SU-DHL-6 (cell line): ENCODE measurements at regions not wholly inside any gene's neighbourhood (a gene's known extent, or its start where the extent isn't known, plus 50 kb on each side); places are given as distances from the start of the nearest gene placed in this dataset.

Experiments
- EZH2phosphoT487 ChIP-seq: fragments of 200-600 bp; sonication (generic), shearing (Covaris generic); conservative IDR thresholded peaks from 2 replicates; pipeline ENCODE4 v1.6.1; 2018; ENCODE audit warnings: mild to moderate bottlenecking, antibody characterized with exemption, low read length, moderate library complexity, mixed read lengths
- TF ChIP-seq, protein P1 (sequence below): fragments of 200-600 bp; sonication (generic); IDR thresholded peaks from one replicate; pipeline ENCODE4 v1.5.1; 2017; ENCODE audit warnings: antibody characterized with exemption, mild to moderate bottlenecking, low read length, moderate library complexity; ENCODE audit not compliant: insufficient read depth, poor library complexity, severe bottlenecking

DNA sequence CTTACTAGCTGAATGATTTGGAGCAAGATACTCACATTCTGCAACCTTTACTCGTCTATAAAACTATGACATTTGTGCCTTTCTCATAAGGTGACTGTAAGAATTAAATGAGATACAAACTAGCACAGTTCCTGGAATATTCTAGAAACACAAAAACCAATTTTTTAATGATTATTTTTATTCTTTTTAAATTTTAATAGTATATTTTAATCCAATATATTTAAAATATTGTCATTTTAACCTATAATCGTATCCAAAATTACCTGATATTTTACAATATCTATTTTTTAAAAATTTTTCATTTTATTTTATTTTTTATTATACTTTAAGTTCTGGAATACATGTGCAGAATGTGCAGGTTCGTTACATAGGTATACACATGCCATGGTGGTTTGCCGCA, 238.1 kb downstream of the OLFM4 start:
- TF ChIP-seq, protein P1, sequence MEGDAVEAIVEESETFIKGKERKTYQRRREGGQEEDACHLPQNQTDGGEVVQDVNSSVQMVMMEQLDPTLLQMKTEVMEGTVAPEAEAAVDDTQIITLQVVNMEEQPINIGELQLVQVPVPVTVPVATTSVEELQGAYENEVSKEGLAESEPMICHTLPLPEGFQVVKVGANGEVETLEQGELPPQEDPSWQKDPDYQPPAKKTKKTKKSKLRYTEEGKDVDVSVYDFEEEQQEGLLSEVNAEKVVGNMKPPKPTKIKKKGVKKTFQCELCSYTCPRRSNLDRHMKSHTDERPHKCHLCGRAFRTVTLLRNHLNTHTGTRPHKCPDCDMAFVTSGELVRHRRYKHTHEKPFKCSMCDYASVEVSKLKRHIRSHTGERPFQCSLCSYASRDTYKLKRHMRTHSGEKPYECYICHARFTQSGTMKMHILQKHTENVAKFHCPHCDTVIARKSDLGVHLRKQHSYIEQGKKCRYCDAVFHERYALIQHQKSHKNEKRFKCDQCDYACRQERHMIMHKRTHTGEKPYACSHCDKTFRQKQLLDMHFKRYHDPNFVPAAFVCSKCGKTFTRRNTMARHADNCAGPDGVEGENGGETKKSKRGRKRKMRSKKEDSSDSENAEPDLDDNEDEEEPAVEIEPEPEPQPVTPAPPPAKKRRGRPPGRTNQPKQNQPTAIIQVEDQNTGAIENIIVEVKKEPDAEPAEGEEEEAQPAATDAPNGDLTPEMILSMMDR: no peak
- TF ChIP-seq EZH2phosphoT487: no peak
